Activated CD8-positive, alpha-beta T cell treated with anti-CD3 and anti-CD28 coated beads, Interleukin-2, amount 10 ng/mL, durations not matched to agents 7 days and 5 days (primary cell): ENCODE measurements at regions not wholly inside any gene's neighbourhood (a gene's known extent, or its start where the extent isn't known, plus 50 kb on each side); places are given as distances from the start of the nearest gene placed in this dataset.

ENCODE experiments used
- ATAC-seq: fragments of 150-1000 bp; cut with Tn5 transposase; one replicate; pipeline ENCODE4 v1.10.0; 2021; ENCODE audit warnings: moderate library complexity
- CTCF ChIA-PET: fragments of 350-600 bp; sonication (Branson Sonifier 250); formaldehyde crosslinking; loops from one replicate; lab custom pipeline; 2021; ENCODE audit warnings: antibody characterized with exemption; lab: Charles Lee
- POLR2A ChIA-PET: fragments of 350-600 bp; sonication (Branson Sonifier 250); formaldehyde crosslinking; loops from one replicate; lab custom pipeline; 2021; ENCODE audit warnings: antibody characterized with exemption; lab: Charles Lee
- DNase-seq: peaks from one replicate; pipeline ENCODE4 v3.0.0-alpha.2; 2020
- H3K27ac Mint-ChIP-seq: one replicate; pipeline ENCODE4 v1.8.0; 2021; ENCODE audit warnings: mild to moderate bottlenecking, mixed read lengths
- H3K27me3 Mint-ChIP-seq: one replicate; pipeline ENCODE4 v1.8.0; 2021; ENCODE audit warnings: low read depth, mixed read lengths
- H3K36me3 Mint-ChIP-seq: one replicate; pipeline ENCODE4 v1.8.0; 2021; ENCODE audit warnings: low read depth, mixed read lengths
- H3K4me1 Mint-ChIP-seq: one replicate; pipeline ENCODE4 v1.8.0; 2021; ENCODE audit warnings: low read depth, mixed read lengths
- H3K4me3 Mint-ChIP-seq: one replicate; pipeline ENCODE4 v1.8.0; 2021; ENCODE audit warnings: mild to moderate bottlenecking, mixed read lengths
- H3K9me3 Mint-ChIP-seq: one replicate; pipeline ENCODE4 v1.8.0; 2022; ENCODE audit warnings: mixed read lengths; ENCODE audit not compliant: insufficient read depth

GRCh38 chr12:132413931-132414588 is 75.9 kb upstream of the FBRSL1 start:
- POLR2A ChIA-PET: no interaction called here
- no peak for DNase-seq

GRCh38 chr12:132411457-132411856 is 78.5 kb upstream of the FBRSL1 start:
- Mint-ChIP-seq H3K4me3 (no peak overlapping the region), H3K27ac (no peak overlapping the region), H3K4me1 (peaks cover 3% of the 10 kb centered on the region), H3K36me3 (no peaks in the 10 kb centered on the region), H3K9me3 (no peaks in the 10 kb centered on the region), H3K27me3 (no peaks in the 10 kb centered on the region)
- ATAC-seq (no peak), DNase-seq (no peak)
- CTCF ChIA-PET: no interaction called here
- POLR2A ChIA-PET: no interaction called here

More at GRCh38 chr12:132413931-132414588, 75.9 kb upstream of the FBRSL1 start:
- H3K36me3 Mint-ChIP-seq: no peaks in the 10 kb centered on the region
- no peaks in the 10 kb centered on the region for H3K9me3 Mint-ChIP-seq
- H3K4me3 Mint-ChIP-seq: no peak overlapping the region
- ATAC-seq: no peak
- peaks cover 3% of the 10 kb centered on the region for H3K4me1 Mint-ChIP-seq
- no peaks in the 10 kb centered on the region for H3K27me3 Mint-ChIP-seq
- CTCF ChIA-PET: interaction anchor here (0.9 to 3.6 kb wide), 9 partner anchors 14 to 260 kb away, joined by 3 to 29 read pairs (median 13); no protein-coding TSS in a partner anchor
- H3K27ac Mint-ChIP-seq: no peak overlapping the region

- DNase-seq: no peak
- Mint-ChIP-seq H3K9me3 (no peaks in the 10 kb centered on the region), H3K36me3 (no peaks in the 10 kb centered on the region), H3K4me3 (no peak overlapping the region), H3K27ac (no peak overlapping the region), H3K4me1 (peaks cover 3% of the 10 kb centered on the region), H3K27me3 (no peaks in the 10 kb centered on the region)
- no peak for ATAC-seq
- CTCF ChIA-PET: no interaction called here
- POLR2A ChIA-PET: no interaction called here
Measured at GRCh38 chr12:132410849-132411248, 79.1 kb upstream of the FBRSL1 start.

GRCh38 chr12:132410296-132410625 is 79.7 kb upstream of the FBRSL1 start:
- Mint-ChIP-seq H3K4me3 (no peak overlapping the region), H3K4me1 (peaks cover 3% of the 10 kb centered on the region), H3K27me3 (no peaks in the 10 kb centered on the region), H3K9me3 (no peaks in the 10 kb centered on the region), H3K36me3 (no peaks in the 10 kb centered on the region), H3K27ac (no peak overlapping the region)
- POLR2A ChIA-PET: no interaction called here
- CTCF ChIA-PET: no interaction called here
- ATAC-seq (no peak), DNase-seq (no peak)

- H3K9me3 Mint-ChIP-seq: no peaks in the 10 kb centered on the region
- peaks cover under 1% of the 10 kb centered on the region for H3K4me1 Mint-ChIP-seq
- H3K27ac Mint-ChIP-seq: no peak overlapping the region
- no peak overlapping the region for H3K4me3 Mint-ChIP-seq
- POLR2A ChIA-PET: interaction anchor here (0.7 kb wide), 1 partner anchor 110 kb away, joined by 3 read pairs; no protein-coding TSS in a partner anchor
- no peaks in the 10 kb centered on the region for H3K27me3 Mint-ChIP-seq
- ATAC-seq: no peak
- CTCF ChIA-PET: no interaction called here
- DNase-seq: no peak
- H3K36me3 Mint-ChIP-seq: no peaks in the 10 kb centered on the region
Measured at GRCh38 chr12:132409495-132410295, 80.3 kb upstream of the FBRSL1 start.

GRCh38 chr12:132408626-132409494 is 79.5 kb upstream of the GALNT9 start:
- ChIA-PET POLR2A (interaction anchor here (0.7 kb wide), 1 partner anchor 110 kb away, joined by 3 read pairs; no protein-coding TSS in a partner anchor), CTCF (no interaction called here)
- Mint-ChIP-seq H3K27ac (no peak overlapping the region), H3K9me3 (no peaks in the 10 kb centered on the region), H3K4me3 (no peak overlapping the region), H3K4me1 (no peaks in the 10 kb centered on the region), H3K27me3 (no peaks in the 10 kb centered on the region), H3K36me3 (no peaks in the 10 kb centered on the region)
- DNase-seq (no peak), ATAC-seq (no peak)

GRCh38 chr12:132407992-132408391 is 78.6 kb upstream of the GALNT9 start:
- no peak for ATAC-seq
- CTCF ChIA-PET: no interaction called here
- H3K36me3 Mint-ChIP-seq: no peaks in the 10 kb centered on the region

GRCh38 chr12:132407451-132407961 is 78.1 kb upstream of the GALNT9 start:
- no peaks in the 10 kb centered on the region for H3K36me3 Mint-ChIP-seq
- H3K4me3 Mint-ChIP-seq: no peak overlapping the region
- POLR2A ChIA-PET: no interaction called here
- ATAC-seq: no peak
- DNase-seq: no peak
- H3K4me1 Mint-ChIP-seq: no peaks in the 10 kb centered on the region
- H3K9me3 Mint-ChIP-seq: no peaks in the 10 kb centered on the region
- CTCF ChIA-PET: no interaction called here
- no peak overlapping the region for H3K27ac Mint-ChIP-seq
- no peaks in the 10 kb centered on the region for H3K27me3 Mint-ChIP-seq

More at GRCh38 chr12:132407992-132408391, 78.6 kb upstream of the GALNT9 start:
- H3K4me3 Mint-ChIP-seq: no peak overlapping the region
- H3K27ac Mint-ChIP-seq: no peak overlapping the region
- H3K4me1 Mint-ChIP-seq: no peaks in the 10 kb centered on the region
- POLR2A ChIA-PET: no interaction called here
- no peak for DNase-seq
- H3K9me3 Mint-ChIP-seq: no peaks in the 10 kb centered on the region
- H3K27me3 Mint-ChIP-seq: no peaks in the 10 kb centered on the region

GRCh38 chr12:132406493-132407450 is 77.4 kb upstream of the GALNT9 start:
- ChIA-PET CTCF (no interaction called here), POLR2A (no interaction called here)
- no peaks in the 10 kb centered on the region for H3K9me3 Mint-ChIP-seq
- H3K4me3 Mint-ChIP-seq: no peak overlapping the region
- H3K4me1 Mint-ChIP-seq: no peaks in the 10 kb centered on the region
- H3K36me3 Mint-ChIP-seq: no peaks in the 10 kb centered on the region
- no peak for DNase-seq
- no peak overlapping the region for H3K27ac Mint-ChIP-seq
- H3K27me3 Mint-ChIP-seq: no peaks in the 10 kb centered on the region
- no peak for ATAC-seq

- no peak for ATAC-seq
- peaks cover 3% of the 10 kb centered on the region for H3K27me3 Mint-ChIP-seq
- H3K4me1 Mint-ChIP-seq: no peaks in the 10 kb centered on the region
Measured at GRCh38 chr12:132405742-132406251, 76.4 kb upstream of the GALNT9 start.

More at GRCh38 chr12:132405742-132406251, 76.4 kb upstream of the GALNT9 start:
- Mint-ChIP-seq H3K36me3 (no peaks in the 10 kb centered on the region), H3K27ac (no peak overlapping the region), H3K9me3 (no peaks in the 10 kb centered on the region), H3K4me3 (no peak overlapping the region)
- DNase-seq: no peak
- ChIA-PET CTCF (no interaction called here), POLR2A (no interaction called here)
